ENCODE measurements at regions not wholly inside any gene's neighbourhood (a gene's known extent, or its start where the extent isn't known, plus 50 kb on each side); places are given as distances from the start of the nearest gene placed in this dataset.

- no peak for TF ChIP-seq EZH2phosphoT487 (IDR thresholded peaks at IDR 0.05; ENCODE audit: insufficient read depth, low read depth)
- TF ChIP-seq EZH2 (IDR thresholded peaks at IDR 0.05; ENCODE audit: insufficient read depth, poor library complexity, severe bottlenecking): no peak
Measured at GRCh38 chr2:207253666-207254345, 88.1 kb upstream of the KLF7 start.
